GM10266 (cell line): ENCODE measurements at regions not wholly inside any gene's neighbourhood (a gene's known extent, or its start where the extent isn't known, plus 50 kb on each side); places are given as distances from the start of the nearest gene placed in this dataset.

Experiments
- DNase-seq: peaks from one replicate; pipeline ENCODE4 v3.0.0; 2012; ENCODE audit errors: extremely low spot score
- TF ChIP-seq, protein P1 (sequence below): IDR thresholded peaks from 2 replicates; pipeline ENCODE4 v1.5.1; 2012; ENCODE audit warnings: mild to moderate bottlenecking, low read depth; ENCODE audit not compliant: control insufficient read depth, insufficient read depth; ENCODE audit errors: missing control alignments

DNA sequence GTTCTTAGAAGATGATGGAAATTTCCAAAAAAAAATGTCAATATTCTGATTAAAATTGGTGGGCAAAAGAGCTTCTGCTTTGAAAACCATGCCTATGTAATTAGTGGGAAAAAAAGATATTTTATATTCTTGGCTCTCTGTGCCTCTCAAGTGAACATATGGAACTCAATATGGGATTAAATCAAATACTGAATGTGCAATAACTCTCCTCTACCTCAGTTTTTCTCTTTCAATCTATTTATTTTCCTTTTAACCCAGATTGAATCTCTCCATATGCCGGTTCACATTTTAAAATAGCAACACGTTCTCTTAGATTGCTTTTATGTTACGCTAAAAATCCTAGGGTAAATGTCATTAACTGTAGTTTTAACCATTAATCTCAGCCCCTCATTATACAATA is 224.2 kb upstream of the PABPC4L start:
- TF ChIP-seq, protein P1, sequence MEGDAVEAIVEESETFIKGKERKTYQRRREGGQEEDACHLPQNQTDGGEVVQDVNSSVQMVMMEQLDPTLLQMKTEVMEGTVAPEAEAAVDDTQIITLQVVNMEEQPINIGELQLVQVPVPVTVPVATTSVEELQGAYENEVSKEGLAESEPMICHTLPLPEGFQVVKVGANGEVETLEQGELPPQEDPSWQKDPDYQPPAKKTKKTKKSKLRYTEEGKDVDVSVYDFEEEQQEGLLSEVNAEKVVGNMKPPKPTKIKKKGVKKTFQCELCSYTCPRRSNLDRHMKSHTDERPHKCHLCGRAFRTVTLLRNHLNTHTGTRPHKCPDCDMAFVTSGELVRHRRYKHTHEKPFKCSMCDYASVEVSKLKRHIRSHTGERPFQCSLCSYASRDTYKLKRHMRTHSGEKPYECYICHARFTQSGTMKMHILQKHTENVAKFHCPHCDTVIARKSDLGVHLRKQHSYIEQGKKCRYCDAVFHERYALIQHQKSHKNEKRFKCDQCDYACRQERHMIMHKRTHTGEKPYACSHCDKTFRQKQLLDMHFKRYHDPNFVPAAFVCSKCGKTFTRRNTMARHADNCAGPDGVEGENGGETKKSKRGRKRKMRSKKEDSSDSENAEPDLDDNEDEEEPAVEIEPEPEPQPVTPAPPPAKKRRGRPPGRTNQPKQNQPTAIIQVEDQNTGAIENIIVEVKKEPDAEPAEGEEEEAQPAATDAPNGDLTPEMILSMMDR: no peak
- no peak for DNase-seq

DNA sequence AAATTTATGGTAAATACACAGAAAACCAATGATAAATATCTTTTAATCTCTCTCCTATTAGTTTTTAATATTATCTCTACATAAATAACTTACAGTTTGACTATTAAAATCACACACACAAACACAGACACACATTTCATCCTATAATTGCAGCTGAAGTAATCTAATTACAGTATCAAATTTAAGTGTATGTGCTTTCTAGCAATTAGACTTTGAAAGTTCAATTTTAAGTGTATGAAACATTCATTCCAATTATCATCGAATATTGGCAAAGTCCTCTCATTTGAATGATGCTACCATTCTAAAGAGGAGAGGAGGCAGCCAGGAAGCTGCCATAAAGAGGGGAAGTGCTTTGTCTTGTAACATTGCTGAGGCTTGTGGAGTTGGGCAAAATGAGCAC is 221.2 kb upstream of the PABPC4L start:
- TF ChIP-seq, protein P1: no peak
- no peak for DNase-seq

DNA sequence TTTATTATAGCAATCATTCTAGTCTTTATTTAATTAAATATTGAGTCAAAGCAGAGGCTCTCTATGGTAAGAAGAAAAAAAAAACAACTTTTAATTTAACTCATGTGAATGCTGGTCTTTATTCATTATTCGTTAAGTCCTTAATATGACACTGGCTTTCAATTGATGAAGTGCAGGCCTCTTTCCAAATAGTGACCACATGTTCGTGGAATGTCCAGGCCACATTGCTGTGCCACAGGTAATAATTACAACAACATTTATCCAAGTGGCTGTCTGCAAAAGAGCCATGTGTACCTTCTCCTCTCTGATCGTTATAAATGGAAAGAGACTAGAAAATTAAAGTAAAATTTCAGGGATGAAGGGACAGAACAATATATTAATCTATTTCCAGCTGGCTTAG is 220.1 kb upstream of the PABPC4L start:
- DNase-seq: no peak
- TF ChIP-seq, protein P1: no peak

DNA sequence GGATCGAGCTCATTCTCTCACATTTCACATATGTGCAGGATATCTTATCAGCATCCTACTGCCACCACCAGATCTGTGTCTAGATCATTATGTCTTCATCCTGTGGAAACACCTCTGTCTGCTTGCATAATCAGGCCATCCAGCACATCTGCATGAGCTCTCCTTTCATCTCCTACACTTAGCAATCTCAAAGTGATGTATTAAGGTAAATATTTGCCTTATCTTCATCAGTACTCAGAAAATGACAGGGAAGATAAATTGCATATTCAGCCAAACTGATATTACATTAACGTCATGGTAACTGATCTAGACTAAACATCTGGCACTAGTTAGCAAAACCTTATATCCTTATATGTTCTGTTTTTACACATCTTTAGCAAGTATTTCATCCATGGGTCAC is 207.3 kb upstream of the PABPC4L start:
- TF ChIP-seq, protein P1: no peak
- no peak for DNase-seq

DNA sequence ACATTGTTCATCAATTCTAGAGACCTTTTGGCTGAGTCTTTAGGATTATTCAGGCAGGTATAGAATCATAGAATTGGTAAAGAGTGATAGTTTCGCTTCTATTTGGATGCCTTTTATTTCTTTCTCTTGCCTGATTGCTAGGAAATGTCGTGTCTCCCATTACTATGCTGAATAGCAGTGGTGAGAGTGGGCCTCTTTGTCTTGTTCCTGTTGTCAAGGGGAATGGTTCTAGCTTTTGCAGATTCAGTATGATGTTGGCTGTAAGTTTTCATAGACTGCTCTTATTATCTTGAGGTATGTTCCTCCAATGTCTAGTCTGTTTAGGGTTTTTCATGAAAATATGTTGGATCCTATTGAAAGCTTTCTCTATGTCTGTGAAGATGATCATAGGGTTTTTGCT is 200.2 kb upstream of the PABPC4L start:
- DNase-seq: no peak
- TF ChIP-seq, protein P1: no peak

DNA sequence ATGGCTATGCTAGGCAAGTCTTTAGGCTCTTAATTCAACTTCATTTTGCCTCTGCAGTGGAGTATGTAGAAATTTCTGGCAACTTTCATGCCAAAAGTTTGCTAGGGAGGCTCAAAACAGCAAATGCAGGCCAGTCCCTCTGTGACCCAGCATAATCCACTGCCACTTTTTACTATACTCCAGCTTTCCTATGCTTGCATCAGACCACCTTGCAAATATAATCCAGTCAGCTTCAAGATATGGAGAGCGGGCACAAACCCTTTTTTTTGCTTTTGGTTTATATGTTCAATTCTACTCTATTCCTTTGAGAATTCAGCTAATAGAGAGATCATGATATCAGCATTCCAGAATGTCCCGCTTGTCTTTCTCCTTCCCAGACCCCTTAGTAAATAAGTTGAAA is 192.0 kb upstream of the PABPC4L start:
- TF ChIP-seq, protein P1: no peak
- DNase-seq: no peak

DNA sequence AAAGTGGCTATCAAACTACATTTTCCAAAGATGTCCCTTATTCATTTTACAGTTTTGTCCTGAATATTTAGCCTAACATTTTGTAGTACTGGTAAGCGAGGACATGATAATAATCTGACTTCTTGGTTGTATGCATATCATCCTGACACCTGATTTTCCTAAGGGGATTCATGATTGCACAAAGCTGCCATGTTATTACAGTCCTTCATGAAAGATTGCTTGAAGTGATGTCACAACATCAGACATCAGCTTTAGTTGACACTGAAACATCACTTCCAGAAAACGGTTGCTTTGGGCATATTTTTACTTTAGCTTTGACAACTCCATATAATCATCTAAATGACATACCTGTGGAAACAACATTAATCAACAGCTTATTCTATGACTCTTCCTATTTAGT is 188.7 kb upstream of the PABPC4L start:
- DNase-seq: no peak
- TF ChIP-seq, protein P1: no peak

DNA sequence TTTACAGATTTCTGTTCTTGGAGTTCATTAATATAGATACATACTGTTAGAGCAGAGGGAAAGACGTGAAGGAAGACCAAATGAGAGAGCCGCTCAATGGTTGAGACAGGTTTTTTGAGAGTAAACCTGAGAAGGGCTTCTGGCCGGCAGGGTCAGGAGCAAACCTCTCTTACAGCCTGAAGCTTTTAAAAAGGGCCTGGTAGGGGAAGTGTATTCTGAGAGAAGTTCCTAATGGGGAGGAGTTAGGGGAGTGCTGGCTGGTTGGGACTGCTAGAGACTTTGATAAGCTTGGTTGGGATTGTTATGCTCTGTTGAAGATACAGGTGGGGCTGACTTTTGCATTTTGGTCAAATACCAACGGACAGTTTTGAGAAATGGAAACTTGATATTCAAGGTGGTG is 186.8 kb upstream of the PABPC4L start:
- TF ChIP-seq, protein P1: no peak
- DNase-seq: no peak
